ENCODE measurements at regions not wholly inside any gene's neighbourhood (a gene's known extent, or its start where the extent isn't known, plus 50 kb on each side); places are given as distances from the start of the nearest gene placed in this dataset.

- TF ChIP-seq CTCF (IDR thresholded peaks at IDR 0.05; ENCODE audit: borderline replicate concordance, insufficient read depth, low read depth, low read length) = no peak; the same call in 1 of the 2 replicates
- H3K4me3 ChIP-seq (ENCODE audit: low read depth, low read length) = no peak overlapping the region
Measured at GRCh38 chr11:29527391-29527936, 489.4 kb downstream of the KCNA4 start.

GRCh38 chr11:29518389-29519174, 498.2 kb downstream of the KCNA4 start:
- peak; percentile 26; the same call in 1 of the 2 replicates for TF ChIP-seq CTCF (IDR thresholded peaks at IDR 0.05; ENCODE audit: borderline replicate concordance, insufficient read depth, low read depth, low read length)
- H3K4me3 ChIP-seq (ENCODE audit: low read depth, low read length) = no peak overlapping the region

GRCh38 chr11:29511394-29511793, 505.4 kb downstream of the KCNA4 start:
- no peak for TF ChIP-seq CTCF (IDR thresholded peaks at IDR 0.05; ENCODE audit: borderline replicate concordance, insufficient read depth, low read depth, low read length)
- no peak overlapping the region for H3K4me3 ChIP-seq (ENCODE audit: low read depth, low read length)

- no peak overlapping the region for H3K4me3 ChIP-seq (ENCODE audit: low read depth, low read length)
- no peak for TF ChIP-seq CTCF (IDR thresholded peaks at IDR 0.05; ENCODE audit: borderline replicate concordance, insufficient read depth, low read depth, low read length)
Measured at GRCh38 chr11:29507376-29507775, 509.5 kb downstream of the KCNA4 start.

- no peak overlapping the region for H3K4me3 ChIP-seq (ENCODE audit: low read depth, low read length)
- no peak for TF ChIP-seq CTCF (IDR thresholded peaks at IDR 0.05; ENCODE audit: borderline replicate concordance, insufficient read depth, low read depth, low read length)
Measured at GRCh38 chr11:29495676-29496075, 521.2 kb downstream of the KCNA4 start.

- no peak overlapping the region for H3K4me3 ChIP-seq (ENCODE audit: low read depth, low read length)
- no peak for TF ChIP-seq CTCF (IDR thresholded peaks at IDR 0.05; ENCODE audit: borderline replicate concordance, insufficient read depth, low read depth, low read length)
Measured at GRCh38 chr11:29490938-29491337, 525.9 kb downstream of the KCNA4 start.

GRCh38 chr11:29486301-29486700, 530.5 kb downstream of the KCNA4 start:
- H3K4me3 ChIP-seq (ENCODE audit: low read depth, low read length) = no peak overlapping the region
- no peak for TF ChIP-seq CTCF (IDR thresholded peaks at IDR 0.05; ENCODE audit: borderline replicate concordance, insufficient read depth, low read depth, low read length)
